Thoracic aorta (tissue), 2 donors: ENCODE measurements at regions not wholly inside any gene's neighbourhood (a gene's known extent, or its start where the extent isn't known, plus 50 kb on each side); places are given as distances from the start of the nearest gene placed in this dataset.
"Not testable (repeated sequence)": the region's sequence is repeated elsewhere in the genome, so short reads cannot be mapped to it uniquely, and the experiment has no call there.

Source experiments
- ATAC-seq: fragments of 150-250 bp; one replicate; pipeline ENCODE4 v1.8.0; 2017; ENCODE audit warnings: low read depth; ENCODE audit not compliant: insufficient number of reproducible peaks, low FRiP score
- DNase-seq: peaks from one replicate; pipeline ENCODE4 v3.0.0-alpha.2; 2020; ENCODE audit warnings: low spot score
- H3K27ac ChIP-seq, 2 donors: fragments of 200-600 bp; sonication (generic); 1 replicate in 1 of 2; 2 replicates in 1 of 2; pipeline ENCODE4 v1.5.1; 2016; ENCODE audit warnings: mild to moderate bottlenecking in 2 of 2, moderate library complexity in 2 of 2
- H3K27me3 ChIP-seq: fragments of 200-600 bp; sonication (generic); replicated peaks from 2 replicates; pipeline ENCODE4 v1.6.0; 2016; ENCODE audit warnings: mild to moderate bottlenecking; ENCODE audit not compliant: insufficient read depth
- H3K36me3 ChIP-seq: fragments of 200-600 bp; sonication (generic); one replicate; pipeline ENCODE4 v1.5.1; 2016
- H3K4me1 ChIP-seq, 2 donors: fragments of 200-600 bp; sonication (generic); 1 replicate in 1 of 2; 2 replicates in 1 of 2; pipeline versions ENCODE4 v1.5.1 to v1.6.0; 2016; ENCODE audit warnings: low read depth in 2 of 2, mild to moderate bottlenecking in 1 of 2; ENCODE audit not compliant: control insufficient read depth in 1 of 2
- H3K4me3 ChIP-seq: fragments of 200-600 bp; sonication (generic); 2 replicates; pipeline ENCODE4 v1.5.1; 2016; ENCODE audit warnings: mild to moderate bottlenecking
- H3K9me3 ChIP-seq: fragments of 200-600 bp; sonication (generic); 2 replicates; pipeline ENCODE4 v1.5.1; 2016
- CTCF ChIP-seq: fragments of 200-600 bp; sonication (generic); IDR thresholded peaks from one replicate; pipeline ENCODE4 v1.5.1; 2019; ENCODE audit warnings: antibody characterized with exemption

- Histone ChIP-seq H3K9me3 (no peaks in the 10 kb centered on the region), H3K27me3 (no peaks in the 10 kb centered on the region), H3K4me1 (no peaks in the 10 kb centered on the region), H3K4me3 (no peak overlapping the region), H3K36me3 (no peaks in the 10 kb centered on the region), H3K27ac (no peak overlapping the region)
- ATAC-seq (no peak), DNase-seq (no peak)
- TF ChIP-seq CTCF: no peak
Measured at GRCh38 chr13:37960427-37960826, 90.9 kb upstream of the TRPC4 start.

GRCh38 chr13:37959284-37959683 is 89.7 kb upstream of the TRPC4 start:
- ATAC-seq (no peak), DNase-seq (no peak)
- H3K27me3 ChIP-seq: no peaks in the 10 kb centered on the region
- no peaks in the 10 kb centered on the region for H3K9me3 ChIP-seq
- H3K4me1 ChIP-seq: no peaks in the 10 kb centered on the region
- no peak overlapping the region for H3K27ac ChIP-seq
- no peaks in the 10 kb centered on the region for H3K36me3 ChIP-seq
- TF ChIP-seq CTCF: no peak
- no peak overlapping the region for H3K4me3 ChIP-seq

- no peak for ATAC-seq
- no peak overlapping the region for H3K27ac ChIP-seq
Measured at GRCh38 chr13:37956536-37956935, 87.0 kb upstream of the TRPC4 start.

GRCh38 chr13:37954597-37954996 is 85.0 kb upstream of the TRPC4 start:
- H3K4me1 ChIP-seq, H3K4me3 ChIP-seq, H3K27ac ChIP-seq, DNase-seq, ATAC-seq, H3K9me3 ChIP-seq, H3K36me3 ChIP-seq, H3K27me3 ChIP-seq: not testable (repeated sequence)

More at GRCh38 chr13:37956536-37956935, 87.0 kb upstream of the TRPC4 start:
- no peak for TF ChIP-seq CTCF
- no peaks in the 10 kb centered on the region for H3K9me3 ChIP-seq
- no peaks in the 10 kb centered on the region for H3K27me3 ChIP-seq
- DNase-seq: no peak
- no peaks in the 10 kb centered on the region for H3K36me3 ChIP-seq
- H3K4me3 ChIP-seq: no peak overlapping the region
- no peaks in the 10 kb centered on the region for H3K4me1 ChIP-seq

- no peaks in the 10 kb centered on the region for H3K27me3 ChIP-seq
- H3K4me1 ChIP-seq: no peaks in the 10 kb centered on the region
- DNase-seq (no peak), ATAC-seq (no peak)
- H3K4me3 ChIP-seq: no peak overlapping the region
- H3K36me3 ChIP-seq: no peaks in the 10 kb centered on the region
- TF ChIP-seq CTCF: no peak
- H3K27ac ChIP-seq: no peak overlapping the region
- H3K9me3 ChIP-seq: no peaks in the 10 kb centered on the region
Measured at GRCh38 chr13:37954191-37954590, 84.6 kb upstream of the TRPC4 start.

GRCh38 chr13:37953696-37954095 is 84.1 kb upstream of the TRPC4 start:
- Histone ChIP-seq H3K36me3 (no peaks in the 10 kb centered on the region), H3K27ac (no peak overlapping the region), H3K9me3 (no peaks in the 10 kb centered on the region), H3K4me3 (no peak overlapping the region), H3K27me3 (no peaks in the 10 kb centered on the region), H3K4me1 (no peaks in the 10 kb centered on the region)
- ATAC-seq (no peak), DNase-seq (no peak)
- TF ChIP-seq CTCF: no peak
